Astrocyte (in vitro differentiated cells and primary cell): ENCODE measurements at regions not wholly inside any gene's neighbourhood (a gene's known extent, or its start where the extent isn't known, plus 50 kb on each side); places are given as distances from the start of the nearest gene placed in this dataset.

Experiments
- DNase-seq: peaks from one replicate; pipeline ENCODE4 v3.0.0-alpha.2; 2010; ENCODE audit warnings: low read depth
- FAIRE-seq: peaks from 2 replicates; lab custom pipeline; 2011; peaks lifted over from hg19 to GRCh38; lab: Jason Lieb, UNC
- H2AFZ ChIP-seq: 2 replicates; pipeline ENCODE4 v1.6.0; 2012; ENCODE audit warnings: low read depth, low read length, inconsistent platforms
- H3K27ac ChIP-seq: 2 replicates; pipeline ENCODE4 v1.5.1; 2011; ENCODE audit warnings: low read depth, low read length, inconsistent platforms
- H3K27me3 ChIP-seq: 2 replicates; pipeline ENCODE4 v1.6.0; 2011; ENCODE audit warnings: low read length, inconsistent platforms; ENCODE audit not compliant: insufficient read depth
- H3K36me3 ChIP-seq: 2 replicates; pipeline ENCODE4 v1.5.1; 2011; ENCODE audit warnings: low read length, inconsistent platforms; ENCODE audit not compliant: insufficient read depth
- H3K4me1 ChIP-seq: 2 replicates; pipeline ENCODE4 v1.5.1; 2011; ENCODE audit warnings: low read length, inconsistent platforms; ENCODE audit not compliant: insufficient read depth
- H3K4me2 ChIP-seq: 2 replicates; pipeline ENCODE4 v1.6.0; 2012; ENCODE audit warnings: low read length, inconsistent platforms
- H3K4me3 ChIP-seq: 2 replicates; pipeline ENCODE4 v1.5.1; 2011; ENCODE audit warnings: low read depth, mild to moderate bottlenecking, low read length, inconsistent platforms; ENCODE audit not compliant: insufficient read depth
- H3K79me2 ChIP-seq: 2 replicates; pipeline ENCODE4 v1.6.0; 2012; ENCODE audit warnings: mild to moderate bottlenecking, low read length, inconsistent platforms; ENCODE audit not compliant: insufficient read depth
- H3K9ac ChIP-seq: 2 replicates; pipeline ENCODE4 v1.6.0; 2012; ENCODE audit warnings: mild to moderate bottlenecking, low read length, inconsistent platforms
- H3K9me3 ChIP-seq: 2 replicates; pipeline ENCODE4 v1.5.1; 2012; ENCODE audit warnings: low read depth, mild to moderate bottlenecking, low read length, inconsistent platforms; ENCODE audit not compliant: insufficient read depth
- H4K20me1 ChIP-seq: 2 replicates; pipeline ENCODE4 v1.6.0; 2012; ENCODE audit warnings: low read length, inconsistent platforms; ENCODE audit not compliant: insufficient read depth
- H3K27ac Mint-ChIP-seq: one replicate; pipeline ENCODE4 v1.8.0; 2021; ENCODE audit warnings: mild to moderate bottlenecking, mixed read lengths; ENCODE audit not compliant: unreplicated experiment
- H3K27me3 Mint-ChIP-seq: one replicate; pipeline ENCODE4 v1.8.0; 2021; ENCODE audit warnings: low read depth, mixed read lengths; ENCODE audit not compliant: unreplicated experiment
- H3K36me3 Mint-ChIP-seq: one replicate; pipeline ENCODE4 v1.8.0; 2021; ENCODE audit warnings: low read depth, mixed read lengths; ENCODE audit not compliant: unreplicated experiment
- H3K4me1 Mint-ChIP-seq: one replicate; pipeline ENCODE4 v1.8.0; 2021; ENCODE audit warnings: low read depth, mixed read lengths; ENCODE audit not compliant: unreplicated experiment
- H3K4me3 Mint-ChIP-seq: one replicate; pipeline ENCODE4 v1.8.0; 2021; ENCODE audit warnings: mild to moderate bottlenecking, moderate library complexity, mixed read lengths; ENCODE audit not compliant: unreplicated experiment
- H3K9me3 Mint-ChIP-seq: one replicate; pipeline ENCODE4 v1.8.0; 2021; ENCODE audit warnings: mild to moderate bottlenecking, mixed read lengths; ENCODE audit not compliant: unreplicated experiment
- EZH2 ChIP-seq: IDR thresholded peaks from 2 replicates; pipeline ENCODE4 v1.6.1; 2012; ENCODE audit warnings: mild to moderate bottlenecking, low read length, inconsistent platforms; ENCODE audit not compliant: insufficient read depth
- TF ChIP-seq, protein P1 (sequence below): IDR thresholded peaks from 2 replicates; pipeline ENCODE4 v1.5.1; 2011; ENCODE audit warnings: low read depth, mild to moderate bottlenecking, inconsistent platforms, low read length, moderate library complexity; ENCODE audit not compliant: insufficient read depth

DNA sequence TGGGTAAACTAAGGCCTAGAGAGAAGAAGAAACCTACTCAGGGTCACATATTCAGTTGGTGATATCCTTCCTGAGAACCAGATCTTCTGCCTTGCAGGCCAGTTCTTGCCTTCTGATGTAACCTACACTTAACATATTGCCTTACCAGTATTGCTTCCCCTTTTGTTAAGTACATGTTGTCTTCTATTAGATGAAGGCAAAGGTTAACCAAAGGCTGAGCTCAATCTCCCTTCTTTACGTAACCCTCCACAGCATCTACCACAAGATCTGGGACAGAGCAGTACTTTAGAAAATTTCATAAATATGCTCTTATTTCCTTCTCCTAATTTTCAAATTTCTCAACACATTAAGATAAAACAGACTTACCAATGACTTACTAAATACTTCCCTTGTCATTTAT lies 474.4 kb downstream of the SH2D1A start:
- TF ChIP-seq, protein P1, sequence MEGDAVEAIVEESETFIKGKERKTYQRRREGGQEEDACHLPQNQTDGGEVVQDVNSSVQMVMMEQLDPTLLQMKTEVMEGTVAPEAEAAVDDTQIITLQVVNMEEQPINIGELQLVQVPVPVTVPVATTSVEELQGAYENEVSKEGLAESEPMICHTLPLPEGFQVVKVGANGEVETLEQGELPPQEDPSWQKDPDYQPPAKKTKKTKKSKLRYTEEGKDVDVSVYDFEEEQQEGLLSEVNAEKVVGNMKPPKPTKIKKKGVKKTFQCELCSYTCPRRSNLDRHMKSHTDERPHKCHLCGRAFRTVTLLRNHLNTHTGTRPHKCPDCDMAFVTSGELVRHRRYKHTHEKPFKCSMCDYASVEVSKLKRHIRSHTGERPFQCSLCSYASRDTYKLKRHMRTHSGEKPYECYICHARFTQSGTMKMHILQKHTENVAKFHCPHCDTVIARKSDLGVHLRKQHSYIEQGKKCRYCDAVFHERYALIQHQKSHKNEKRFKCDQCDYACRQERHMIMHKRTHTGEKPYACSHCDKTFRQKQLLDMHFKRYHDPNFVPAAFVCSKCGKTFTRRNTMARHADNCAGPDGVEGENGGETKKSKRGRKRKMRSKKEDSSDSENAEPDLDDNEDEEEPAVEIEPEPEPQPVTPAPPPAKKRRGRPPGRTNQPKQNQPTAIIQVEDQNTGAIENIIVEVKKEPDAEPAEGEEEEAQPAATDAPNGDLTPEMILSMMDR, result no peak
- no peak for TF ChIP-seq EZH2
- Mint-ChIP-seq H3K4me1 (no peaks in the 10 kb centered on the region), H3K27me3 (no peaks in the 10 kb centered on the region), H3K4me3 (no peak overlapping the region), H3K9me3 (no peaks in the 10 kb centered on the region), H3K27ac (no peak overlapping the region), H3K36me3 (no peaks in the 10 kb centered on the region)
- H3K9me3 ChIP-seq, result no peaks in the 10 kb centered on the region
- no peaks in the 10 kb centered on the region for H3K79me2 ChIP-seq
- H3K27me3 ChIP-seq, result no peaks in the 10 kb centered on the region
- H2AFZ ChIP-seq, result no peak overlapping the region
- H3K4me3 ChIP-seq, result no peak overlapping the region
- H4K20me1 ChIP-seq, result no peaks in the 10 kb centered on the region
- DNase-seq, result no peak
- peak; percentile 67 for FAIRE-seq
- no peak overlapping the region for H3K9ac ChIP-seq
- H3K27ac ChIP-seq, result no peak overlapping the region
- no peak overlapping the region for H3K4me2 ChIP-seq
- no peaks in the 10 kb centered on the region for H3K36me3 ChIP-seq
- no peaks in the 10 kb centered on the region for H3K4me1 ChIP-seq

DNA sequence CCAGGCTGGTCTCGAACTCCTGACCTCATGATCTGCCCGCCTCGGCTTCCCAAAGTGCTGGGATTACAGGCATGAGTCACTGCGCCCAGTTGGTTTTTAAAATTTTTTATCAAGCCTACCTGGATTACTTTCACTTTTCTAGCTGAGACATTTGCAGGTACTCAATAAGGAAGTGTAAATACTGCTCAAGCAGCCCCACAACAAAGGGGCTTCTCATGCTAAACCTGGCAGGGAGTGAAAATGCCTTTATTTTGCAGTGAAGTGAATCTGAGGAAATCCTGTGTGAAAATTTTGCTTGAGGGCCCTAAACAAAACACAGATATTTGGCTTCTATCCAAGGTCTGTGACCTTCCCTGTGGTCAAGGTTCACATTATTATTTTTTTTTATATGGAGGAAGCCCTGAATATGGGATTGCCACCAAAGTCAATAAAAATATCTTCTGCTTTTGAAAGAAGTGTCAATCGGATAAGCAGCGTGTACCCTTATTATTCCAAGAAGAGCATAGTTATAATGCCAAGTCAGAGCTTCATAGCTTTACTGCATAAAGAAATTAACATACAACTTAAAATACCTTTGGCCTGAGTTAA lies 481.0 kb downstream of the SH2D1A start:
- Histone ChIP-seq H3K4me2 (no peak overlapping the region), H3K4me3 (no peak overlapping the region), H3K9ac (no peak overlapping the region), H4K20me1 (no peaks in the 10 kb centered on the region), H3K27me3 (no peaks in the 10 kb centered on the region), H3K4me1 (no peaks in the 10 kb centered on the region), H3K9me3 (no peaks in the 10 kb centered on the region), H3K27ac (no peak overlapping the region), H2AFZ (no peak overlapping the region), H3K79me2 (no peaks in the 10 kb centered on the region), H3K36me3 (no peaks in the 10 kb centered on the region)
- Mint-ChIP-seq H3K9me3 (no peaks in the 10 kb centered on the region), H3K27ac (no peak overlapping the region), H3K27me3 (no peaks in the 10 kb centered on the region), H3K4me3 (no peak overlapping the region), H3K4me1 (no peaks in the 10 kb centered on the region), H3K36me3 (no peaks in the 10 kb centered on the region)
- DNase-seq, result no peak
- TF ChIP-seq EZH2, result no peak
- TF ChIP-seq, protein P1, result no peak
- peak; percentile 80 for FAIRE-seq

DNA sequence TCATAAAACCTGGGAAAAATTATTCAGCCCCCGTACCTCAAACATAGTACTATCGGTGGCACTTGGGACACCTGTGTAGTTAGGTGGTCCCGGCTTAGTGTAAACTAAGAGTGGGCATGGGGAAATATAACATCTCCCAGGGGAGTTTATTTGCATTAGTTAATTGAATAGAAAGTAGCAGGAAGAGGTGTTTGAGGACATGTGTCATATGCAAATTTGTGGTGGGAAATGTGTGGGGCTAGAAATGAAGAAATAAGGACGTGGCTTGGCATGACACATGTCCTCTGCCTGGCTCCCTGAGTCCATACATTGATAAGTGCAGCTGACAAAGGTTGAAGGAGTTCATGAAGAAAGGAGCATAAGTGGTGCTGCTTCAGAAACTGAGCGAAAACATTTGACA lies 483.6 kb downstream of the SH2D1A start:
- no peak overlapping the region for H2AFZ ChIP-seq
- H3K36me3 ChIP-seq, result no peaks in the 10 kb centered on the region
- no peak overlapping the region for H3K4me2 ChIP-seq
- Mint-ChIP-seq H3K9me3 (no peaks in the 10 kb centered on the region), H3K36me3 (no peaks in the 10 kb centered on the region), H3K27ac (no peak overlapping the region), H3K4me1 (no peaks in the 10 kb centered on the region), H3K4me3 (no peak overlapping the region), H3K27me3 (no peaks in the 10 kb centered on the region)
- H3K79me2 ChIP-seq, result no peaks in the 10 kb centered on the region
- no peaks in the 10 kb centered on the region for H3K4me1 ChIP-seq
- H4K20me1 ChIP-seq, result no peaks in the 10 kb centered on the region
- FAIRE-seq (no peak), DNase-seq (no peak)
- TF ChIP-seq, protein P1, result no peak
- TF ChIP-seq EZH2, result no peak
- no peak overlapping the region for H3K4me3 ChIP-seq
- H3K9me3 ChIP-seq, result no peaks in the 10 kb centered on the region
- no peak overlapping the region for H3K9ac ChIP-seq
- no peaks in the 10 kb centered on the region for H3K27me3 ChIP-seq
- no peak overlapping the region for H3K27ac ChIP-seq
